ENCODE measurements at regions not wholly inside any gene's neighbourhood (a gene's known extent, or its start where the extent isn't known, plus 50 kb on each side); places are given as distances from the start of the nearest gene placed in this dataset.

DNA sequence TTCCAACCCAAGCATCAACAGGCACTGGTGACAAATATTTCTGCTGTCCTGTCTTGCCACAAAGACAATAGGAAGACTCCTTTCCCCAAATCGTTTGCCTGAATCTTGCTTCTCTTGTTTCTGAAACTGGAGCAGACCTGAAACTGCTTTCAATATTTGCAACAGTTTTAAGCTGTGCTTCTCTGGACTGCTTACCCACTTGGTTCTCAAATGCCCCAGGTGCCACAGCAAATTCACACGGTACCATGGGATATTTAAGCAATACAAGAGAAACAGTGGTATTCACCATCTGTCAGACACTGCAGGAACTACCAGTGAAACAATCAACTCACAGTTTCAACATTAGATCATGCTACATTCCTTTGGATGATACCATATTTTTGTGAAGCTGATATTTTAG lies 309.4 kb downstream of the PARP8 start:
- Histone ChIP-seq H3K9ac (ENCODE audit: low read length in 3 of 3) (no peak overlapping the region), H3K4me3 (ENCODE audit: low read length in 3 of 3) (no peak overlapping the region), H3K9me3 (ENCODE audit: control insufficient read depth in 2 of 3, insufficient read depth in 1 of 3, low read length in 3 of 3) (no peaks in the 10 kb centered on the region), H3K27ac (ENCODE audit: low read depth in 2 of 2, low read length in 2 of 2) (no peak overlapping the region), H3K27me3 (ENCODE audit: control insufficient read depth, insufficient read depth, low read length) (peaks cover 13% of the 10 kb centered on the region), H3K36me3 (ENCODE audit: control insufficient read depth in 2 of 3, insufficient read depth in 3 of 3, low read length in 3 of 3) (no peaks in the 10 kb centered on the region), H3K4me1 (ENCODE audit: control insufficient read depth in 2 of 3, insufficient read depth in 2 of 3, low read depth in 1 of 3, low read length in 3 of 3) (no peaks in the 10 kb centered on the region)
- intact Hi-C loops (cut with DNase I): no loop called here
- TF ChIP-seq, protein P1, sequence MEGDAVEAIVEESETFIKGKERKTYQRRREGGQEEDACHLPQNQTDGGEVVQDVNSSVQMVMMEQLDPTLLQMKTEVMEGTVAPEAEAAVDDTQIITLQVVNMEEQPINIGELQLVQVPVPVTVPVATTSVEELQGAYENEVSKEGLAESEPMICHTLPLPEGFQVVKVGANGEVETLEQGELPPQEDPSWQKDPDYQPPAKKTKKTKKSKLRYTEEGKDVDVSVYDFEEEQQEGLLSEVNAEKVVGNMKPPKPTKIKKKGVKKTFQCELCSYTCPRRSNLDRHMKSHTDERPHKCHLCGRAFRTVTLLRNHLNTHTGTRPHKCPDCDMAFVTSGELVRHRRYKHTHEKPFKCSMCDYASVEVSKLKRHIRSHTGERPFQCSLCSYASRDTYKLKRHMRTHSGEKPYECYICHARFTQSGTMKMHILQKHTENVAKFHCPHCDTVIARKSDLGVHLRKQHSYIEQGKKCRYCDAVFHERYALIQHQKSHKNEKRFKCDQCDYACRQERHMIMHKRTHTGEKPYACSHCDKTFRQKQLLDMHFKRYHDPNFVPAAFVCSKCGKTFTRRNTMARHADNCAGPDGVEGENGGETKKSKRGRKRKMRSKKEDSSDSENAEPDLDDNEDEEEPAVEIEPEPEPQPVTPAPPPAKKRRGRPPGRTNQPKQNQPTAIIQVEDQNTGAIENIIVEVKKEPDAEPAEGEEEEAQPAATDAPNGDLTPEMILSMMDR (IDR thresholded peaks at IDR 0.05; ENCODE audit: borderline replicate concordance, extremely low read depth, insufficient read depth): no peak
- FAIRE-seq (no peak), DNase-seq (no peak)

DNA sequence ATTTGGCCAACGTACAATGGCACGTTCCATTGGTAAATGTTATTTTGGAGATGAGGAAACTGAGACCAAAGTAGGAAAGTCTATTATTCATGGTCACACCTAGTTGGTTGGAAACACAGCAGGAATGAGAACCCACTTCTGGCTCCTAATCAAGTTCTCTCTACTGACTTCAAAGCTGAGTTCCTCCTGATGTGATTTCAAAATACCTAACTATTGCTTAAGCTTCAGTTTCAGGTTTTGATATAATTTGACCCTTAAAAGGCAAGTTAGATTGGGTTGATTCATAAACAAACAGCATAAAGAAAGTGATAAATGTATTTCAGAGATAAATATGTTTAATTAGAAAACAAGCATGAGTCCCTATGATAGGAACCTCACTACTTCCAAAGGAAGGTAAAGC lies 312.5 kb downstream of the PARP8 start:
- no peak for DNase-seq
- intact Hi-C loops (cut with DNase I): no loop called here
- FAIRE-seq: no peak
- H3K4me3 ChIP-seq (ENCODE audit: low read length in 3 of 3): no peak overlapping the region
- H3K27me3 ChIP-seq (ENCODE audit: control insufficient read depth, insufficient read depth, low read length): peaks cover 4% of the 10 kb centered on the region
- H3K9me3 ChIP-seq (ENCODE audit: control insufficient read depth in 2 of 3, insufficient read depth in 1 of 3, low read length in 3 of 3): no peaks in the 10 kb centered on the region
- no peaks in the 10 kb centered on the region for H3K36me3 ChIP-seq (ENCODE audit: control insufficient read depth in 2 of 3, insufficient read depth in 3 of 3, low read length in 3 of 3)
- no peaks in the 10 kb centered on the region for H3K4me1 ChIP-seq (ENCODE audit: control insufficient read depth in 2 of 3, insufficient read depth in 2 of 3, low read depth in 1 of 3, low read length in 3 of 3)
- TF ChIP-seq, protein P1 (IDR thresholded peaks at IDR 0.05; ENCODE audit: borderline replicate concordance, extremely low read depth, insufficient read depth): no peak
- H3K27ac ChIP-seq (ENCODE audit: low read depth in 2 of 2, low read length in 2 of 2): no peak overlapping the region
- no peak overlapping the region for H3K9ac ChIP-seq (ENCODE audit: low read length in 3 of 3)

DNA sequence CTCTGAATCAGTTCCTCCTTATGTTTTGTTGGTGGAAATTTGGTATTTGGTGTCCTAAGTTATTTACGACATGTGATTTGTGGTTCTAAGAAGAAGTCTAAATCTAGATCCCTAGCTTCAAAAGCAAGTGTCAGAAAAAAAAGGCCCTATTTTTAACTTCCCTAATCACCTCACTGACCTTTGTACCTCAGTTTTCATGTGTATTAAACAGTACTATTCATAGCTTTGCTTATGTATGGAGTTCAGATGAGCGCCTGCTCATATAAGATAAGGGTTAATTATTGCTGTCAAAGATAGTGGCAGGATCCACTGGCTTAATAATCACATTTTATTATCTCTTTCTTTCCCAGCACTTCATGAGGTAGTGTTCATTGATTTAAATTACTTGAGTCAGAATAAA lies 318.2 kb downstream of the PARP8 start:
- Histone ChIP-seq H3K27ac (ENCODE audit: low read depth in 2 of 2, low read length in 2 of 2) (no peak overlapping the region), H3K9ac (ENCODE audit: low read length in 3 of 3) (no peak overlapping the region), H3K36me3 (ENCODE audit: control insufficient read depth in 2 of 3, insufficient read depth in 3 of 3, low read length in 3 of 3) (no peaks in the 10 kb centered on the region), H3K4me3 (ENCODE audit: low read length in 3 of 3) (no peak overlapping the region), H3K27me3 (ENCODE audit: control insufficient read depth, insufficient read depth, low read length) (no peaks in the 10 kb centered on the region), H3K4me1 (ENCODE audit: control insufficient read depth in 2 of 3, insufficient read depth in 2 of 3, low read depth in 1 of 3, low read length in 3 of 3) (no peaks in the 10 kb centered on the region), H3K9me3 (ENCODE audit: control insufficient read depth in 2 of 3, insufficient read depth in 1 of 3, low read length in 3 of 3) (no peaks in the 10 kb centered on the region)
- TF ChIP-seq, protein P1 (IDR thresholded peaks at IDR 0.05; ENCODE audit: borderline replicate concordance, extremely low read depth, insufficient read depth): no peak
- intact Hi-C loops (cut with DNase I): no loop called here
- FAIRE-seq: no peak
- DNase-seq: no peak

DNA sequence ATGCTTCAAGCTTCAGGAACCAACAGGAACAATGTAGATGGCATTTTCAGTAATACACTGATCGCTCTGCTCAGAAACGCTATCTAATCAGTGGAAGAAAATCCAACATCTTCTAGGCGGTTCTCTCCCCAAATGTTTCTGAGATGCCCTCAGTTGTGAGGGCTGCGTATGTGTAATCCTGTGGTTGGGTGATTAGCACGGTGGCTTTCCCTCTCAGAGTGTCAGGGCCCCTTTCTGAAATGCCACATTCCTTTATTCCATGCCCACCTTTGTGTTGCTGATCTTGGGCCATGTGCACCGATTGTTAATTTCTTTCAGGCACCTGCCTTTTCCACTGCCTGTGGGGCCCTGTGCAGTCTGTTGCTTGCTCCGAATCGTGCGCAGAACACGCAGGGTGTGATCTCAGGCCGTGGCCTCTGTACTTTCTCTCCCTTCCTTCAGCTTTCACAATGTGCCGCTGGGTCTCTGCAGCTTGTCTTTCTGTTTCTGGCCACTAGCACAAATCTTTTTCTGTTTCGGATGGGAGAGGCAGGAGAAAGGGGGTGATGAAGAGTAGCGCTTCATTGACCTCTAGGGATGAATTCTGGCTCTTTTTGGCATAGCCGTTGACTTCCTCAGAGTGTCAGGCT lies 324.0 kb downstream of the PARP8 start:
- Histone ChIP-seq H3K36me3 (ENCODE audit: control insufficient read depth in 2 of 3, insufficient read depth in 3 of 3, low read length in 3 of 3) (no peaks in the 10 kb centered on the region), H3K9ac (ENCODE audit: low read length in 3 of 3) (no peak overlapping the region), H3K27ac (ENCODE audit: low read depth in 2 of 2, low read length in 2 of 2) (no peak overlapping the region), H3K9me3 (ENCODE audit: control insufficient read depth in 2 of 3, insufficient read depth in 1 of 3, low read length in 3 of 3) (no peaks in the 10 kb centered on the region), H3K4me3 (ENCODE audit: low read length in 3 of 3) (no peak overlapping the region), H3K4me1 (ENCODE audit: control insufficient read depth in 2 of 3, insufficient read depth in 2 of 3, low read depth in 1 of 3, low read length in 3 of 3) (no peaks in the 10 kb centered on the region), H3K27me3 (ENCODE audit: control insufficient read depth, insufficient read depth, low read length) (no peaks in the 10 kb centered on the region)
- no peak for FAIRE-seq
- DNase-seq: no peak
- TF ChIP-seq, protein P1 (IDR thresholded peaks at IDR 0.05; ENCODE audit: borderline replicate concordance, extremely low read depth, insufficient read depth): no peak
- intact Hi-C loops (cut with DNase I): no loop called here
